IMR-90 (cell line): ENCODE measurements at regions not wholly inside any gene's neighbourhood (a gene's known extent, or its start where the extent isn't known, plus 50 kb on each side); places are given as distances from the start of the nearest gene placed in this dataset.

Experiments used
- ATAC-seq: fragments of 200-7000 bp; cut with Tn5 transposase; 2 replicates; pipeline ENCODE4 v1.9.1; 2020; ENCODE audit warnings: low read depth, mild to moderate bottlenecking, moderate library complexity
- BruUV-seq: library from RNA; stranded (reverse); fragments of 400-500 nt; replicated peaks from 2 replicates; lab custom pipeline; 2021; lab: Mats Ljungman, UMichigan
- CTCF ChIA-PET: fragments of 300-600 bp; formaldehyde crosslinking; extraction: SDS; loops from one replicate; lab custom pipeline; 2021; ENCODE audit warnings: antibody characterized with exemption; lab: Yijun Ruan, JAX
- POLR2A ChIA-PET: fragments of 300-600 bp; sonication (Branson Sonifier 250); formaldehyde crosslinking; loops from one replicate; lab custom pipeline; 2022; ENCODE audit warnings: antibody characterized with exemption; ENCODE audit not compliant: unreplicated experiment; lab: Charles Lee
- DNase-seq: peaks from one replicate; pipeline ENCODE4 v3.0.0; 2013
- H2AFZ ChIP-seq: replicated peaks from 2 replicates; pipeline ENCODE3; 2013; ENCODE audit warnings: low read length, mild to moderate bottlenecking; ENCODE audit not compliant: poor library complexity
- H2AK5ac ChIP-seq: 2 replicates; pipeline ENCODE4 v1.6.1; 2013; ENCODE audit warnings: low read depth, low read length, inconsistent platforms
- H2AK9ac ChIP-seq: replicated peaks from 2 replicates; pipeline ENCODE3; 2013; ENCODE audit warnings: mild to moderate bottlenecking, low read depth, low read length, moderate library complexity; ENCODE audit not compliant: poor library complexity
- H2BK120ac ChIP-seq: 2 replicates; pipeline ENCODE4 v1.6.1; 2013; ENCODE audit warnings: low read depth, low read length, inconsistent platforms
- H2BK15ac ChIP-seq: 3 replicates; pipeline ENCODE4 v1.6.1; 2013; ENCODE audit warnings: low read depth, low read length, inconsistent platforms
- H2BK20ac ChIP-seq: 2 replicates; pipeline ENCODE4 v1.6.1; 2013; ENCODE audit warnings: low read depth, mild to moderate bottlenecking, inconsistent platforms, low read length, moderate library complexity
- H2BK5ac ChIP-seq: 2 replicates; pipeline ENCODE4 v1.6.1; 2013; ENCODE audit warnings: mild to moderate bottlenecking, low read depth, low read length, inconsistent platforms; ENCODE audit not compliant: poor library complexity, severe bottlenecking
- H3K14ac ChIP-seq: replicated peaks from 2 replicates; pipeline ENCODE4 v1.6.1; 2013; ENCODE audit warnings: low read depth, low read length, inconsistent platforms
- H3K18ac ChIP-seq: 2 replicates; pipeline ENCODE4 v1.6.1; 2013; ENCODE audit warnings: low read depth, low read length, control low read depth
- H3K23ac ChIP-seq: 2 replicates; pipeline ENCODE4 v1.6.1; 2013; ENCODE audit warnings: low read depth, low read length, inconsistent platforms
- H3K27ac ChIP-seq: 2 replicates; pipeline ENCODE4 v1.5.1; 2013; ENCODE audit warnings: mild to moderate bottlenecking, control low read depth, low read length; ENCODE audit not compliant: insufficient read depth
- H3K27me3 ChIP-seq: 2 replicates; pipeline ENCODE4 v1.6.1; 2013; ENCODE audit warnings: low read length; ENCODE audit not compliant: control insufficient read depth, insufficient read depth
- H3K36me3 ChIP-seq: 2 replicates; pipeline ENCODE4 v1.6.1; 2013; ENCODE audit warnings: low read length, mixed read lengths; ENCODE audit not compliant: control insufficient read depth, insufficient read depth
- H3K4ac ChIP-seq: 2 replicates; pipeline ENCODE4 v1.6.1; 2013; ENCODE audit warnings: low read depth, low read length, inconsistent platforms
- H3K4me1 ChIP-seq: 2 replicates; pipeline ENCODE4 v1.6.1; 2013; ENCODE audit warnings: low read length, mixed read lengths; ENCODE audit not compliant: control insufficient read depth, insufficient read depth
- H3K4me2 ChIP-seq: 2 replicates; pipeline ENCODE4 v1.6.1; 2013; ENCODE audit warnings: low read depth, mild to moderate bottlenecking, control low read depth, low read length, moderate library complexity
- H3K4me3 ChIP-seq: 2 replicates; pipeline ENCODE4 v1.5.1; 2013; ENCODE audit warnings: low read depth, mild to moderate bottlenecking, control low read depth, low read length, moderate library complexity; ENCODE audit not compliant: insufficient read depth
- H3K56ac ChIP-seq: 2 replicates; pipeline ENCODE4 v1.6.1; 2013; ENCODE audit warnings: low read length, inconsistent platforms; ENCODE audit not compliant: insufficient read depth; ENCODE audit errors: extremely low read depth
- H3K79me1 ChIP-seq, 2 experiments: 2 replicates each; pipeline ENCODE4 v1.6.1; 2013; ENCODE audit warnings: low read length in 2 of 2, inconsistent platforms in 1 of 2, low read depth in 1 of 2
- H3K9ac ChIP-seq: 2 replicates; pipeline ENCODE4 v1.6.1; 2013; ENCODE audit warnings: low read depth, low read length, control low read depth
- H3K9me1 ChIP-seq: 2 replicates; pipeline ENCODE4 v1.6.1; 2013; ENCODE audit warnings: low read length, inconsistent platforms; ENCODE audit not compliant: insufficient read depth
- H3K9me3 ChIP-seq: 2 replicates; pipeline ENCODE4 v1.6.1; 2013; ENCODE audit warnings: low read length; ENCODE audit not compliant: control insufficient read depth, insufficient read depth
- H4K20me1 ChIP-seq: 2 replicates; pipeline ENCODE4 v1.6.1; 2013; ENCODE audit warnings: low read length, inconsistent platforms; ENCODE audit not compliant: insufficient read depth
- H4K5ac ChIP-seq: 2 replicates; pipeline ENCODE4 v1.6.1; 2013; ENCODE audit warnings: mild to moderate bottlenecking, low read depth, low read length, control low read depth
- H4K8ac ChIP-seq, 2 experiments: 2 replicates each; pipeline ENCODE4 v1.6.1; 2013; ENCODE audit warnings: low read depth in 2 of 2, low read length in 2 of 2, control low read depth in 1 of 2, inconsistent platforms in 1 of 2
- H4K91ac ChIP-seq: 2 replicates; pipeline ENCODE4 v1.6.1; 2013; ENCODE audit warnings: low read depth, low read length, inconsistent platforms; ENCODE audit not compliant: insufficient read depth
- MAZ ChIP-seq: IDR thresholded peaks from 2 replicates; pipeline ENCODE4 v1.6.1; 2012; ENCODE audit warnings: low read depth, mild to moderate bottlenecking, low read length, improper control_type of control experiment, moderate library complexity, borderline replicate concordance
- NFE2L2 ChIP-seq: fragments of 150-350 bp; IDR thresholded peaks from 2 replicates; pipeline ENCODE4 v1.6.1; 2016; ENCODE audit warnings: low read depth, mild to moderate bottlenecking, low read length
- POLR2A ChIP-seq: IDR thresholded peaks from 2 replicates; pipeline ENCODE4 v1.6.1; 2012; ENCODE audit warnings: mild to moderate bottlenecking, low read depth, low read length
- RAD21 ChIP-seq: IDR thresholded peaks from 2 replicates; pipeline ENCODE4 v1.6.1; 2012; ENCODE audit warnings: low read length, improper control_type of control experiment
- RFX5 ChIP-seq: IDR thresholded peaks from 2 replicates; pipeline ENCODE4 v1.8.0; 2012; ENCODE audit warnings: low read depth, mild to moderate bottlenecking, low read length, moderate library complexity
- USF2 ChIP-seq: fragments of 150-350 bp; IDR thresholded peaks from 2 replicates; pipeline ENCODE4 v1.6.1; 2017; ENCODE audit warnings: mild to moderate bottlenecking, antibody characterized with exemption, low read length, low read depth
- WGBS, 2 experiments: methylation state at CpG; one replicate each; pipeline versions ENCODE4 v1.1.5 to v1.1.7; 2013; ENCODE audit warnings: missing lambda C conversion rate in 2 of 2; ENCODE audit not compliant: insufficient read length in 1 of 2; ENCODE audit errors: extremely low coverage in 2 of 2; 5-methylcytosine and 5-hydroxymethylcytosine counted together
- dilution Hi-C: fragments of 300-500 bp; cut with HindIII; formaldehyde crosslinking; loops from one replicate; pipeline ENCODE4 v1.14.3; 2018; ENCODE audit warnings: low sequenced_read_pairs; ENCODE audit not compliant: unreplicated experiment
- in situ Hi-C: fragments of 300-500 bp; cut with MboI; formaldehyde crosslinking; loops from 3 replicates; pipeline ENCODE4 v1.14.3; 2019; ENCODE audit warnings: low sequenced_read_pairs, inconsistent platforms, mixed read lengths
- intact Hi-C: fragments of 100-400 bp; cut with micrococcal nuclease; formaldehyde crosslinking; loops from 2 replicates; pipeline ENCODE4 v1.10.0; 2022
- TF ChIP-seq, protein P1 (sequence below): conservative IDR thresholded peaks from 2 replicates; pipeline ENCODE4 v1.5.1; 2012; ENCODE audit warnings: mild to moderate bottlenecking, low read depth, low read length, improper control_type of control experiment

GRCh38 chr13:40484101-40484800, 182.2 kb downstream of the FOXO1 start:
- peaks cover 2% of the 10 kb centered on the region; the same call in 1 of the 2 replicates for H3K27me3 ChIP-seq
- no peak overlapping the region for H2BK20ac ChIP-seq
- no peaks in the 10 kb centered on the region for H3K9me1 ChIP-seq
- BruUV-seq, result no TSS peak
- peaks cover 2% of the 10 kb centered on the region; the same call in 1 of the 2 replicates for H3K9me3 ChIP-seq
- H3K9ac ChIP-seq, result no peak overlapping the region
- no peak overlapping the region for H4K8ac ChIP-seq
- in situ Hi-C loops (no loop called here), dilution Hi-C loops (no loop called here), intact Hi-C loops (no loop called here)
- CTCF ChIA-PET, result no interaction called here
- H3K56ac ChIP-seq, result no peak overlapping the region
- H2AK5ac ChIP-seq, result no peak overlapping the region
- H4K5ac ChIP-seq, result no peak overlapping the region
- H3K23ac ChIP-seq, result no peak overlapping the region
- no peak overlapping the region for H3K4me3 ChIP-seq
- no peak overlapping the region for H3K14ac ChIP-seq
- TF ChIP-seq, protein P1, sequence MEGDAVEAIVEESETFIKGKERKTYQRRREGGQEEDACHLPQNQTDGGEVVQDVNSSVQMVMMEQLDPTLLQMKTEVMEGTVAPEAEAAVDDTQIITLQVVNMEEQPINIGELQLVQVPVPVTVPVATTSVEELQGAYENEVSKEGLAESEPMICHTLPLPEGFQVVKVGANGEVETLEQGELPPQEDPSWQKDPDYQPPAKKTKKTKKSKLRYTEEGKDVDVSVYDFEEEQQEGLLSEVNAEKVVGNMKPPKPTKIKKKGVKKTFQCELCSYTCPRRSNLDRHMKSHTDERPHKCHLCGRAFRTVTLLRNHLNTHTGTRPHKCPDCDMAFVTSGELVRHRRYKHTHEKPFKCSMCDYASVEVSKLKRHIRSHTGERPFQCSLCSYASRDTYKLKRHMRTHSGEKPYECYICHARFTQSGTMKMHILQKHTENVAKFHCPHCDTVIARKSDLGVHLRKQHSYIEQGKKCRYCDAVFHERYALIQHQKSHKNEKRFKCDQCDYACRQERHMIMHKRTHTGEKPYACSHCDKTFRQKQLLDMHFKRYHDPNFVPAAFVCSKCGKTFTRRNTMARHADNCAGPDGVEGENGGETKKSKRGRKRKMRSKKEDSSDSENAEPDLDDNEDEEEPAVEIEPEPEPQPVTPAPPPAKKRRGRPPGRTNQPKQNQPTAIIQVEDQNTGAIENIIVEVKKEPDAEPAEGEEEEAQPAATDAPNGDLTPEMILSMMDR, result no peak
- TF ChIP-seq USF2, result no peak
- TF ChIP-seq RFX5, result no peak
- TF ChIP-seq RAD21, result no peak
- no peak for TF ChIP-seq NFE2L2
- TF ChIP-seq MAZ, result no peak
- no peak for TF ChIP-seq POLR2A
- POLR2A ChIA-PET, result no interaction called here
- no peak overlapping the region for H2BK15ac ChIP-seq
- H2BK5ac ChIP-seq, result no peak overlapping the region
- no peaks in the 10 kb centered on the region for H3K4me1 ChIP-seq
- H2BK120ac ChIP-seq, result no peak overlapping the region
- no peak overlapping the region for H4K91ac ChIP-seq
- no peak overlapping the region for H2AFZ ChIP-seq
- no peaks in the 10 kb centered on the region for H3K36me3 ChIP-seq
- H3K79me1 ChIP-seq, result no peaks in the 10 kb centered on the region
- no peak overlapping the region for H3K27ac ChIP-seq
- no peak overlapping the region for H2AK9ac ChIP-seq
- H3K4ac ChIP-seq, result no peak overlapping the region
- ATAC-seq (no peak), DNase-seq (no peak)
- 22% methylated on average over 3 of the region's 14 CpGs; no CpG with 5 or more reads in 1 of the 2 experiments for WGBS, 2 experiments
- no peak overlapping the region for H3K18ac ChIP-seq
- no peaks in the 10 kb centered on the region for H4K20me1 ChIP-seq
- H3K4me2 ChIP-seq, result no peak overlapping the region
